ENCODE measurements at regions not wholly inside any gene's neighbourhood (a gene's known extent, or its start where the extent isn't known, plus 50 kb on each side); places are given as distances from the start of the nearest gene placed in this dataset.
"Not testable (repeated sequence)": the region's sequence is repeated elsewhere in the genome, so short reads cannot be mapped to it uniquely, and the experiment has no call there.

DNA sequence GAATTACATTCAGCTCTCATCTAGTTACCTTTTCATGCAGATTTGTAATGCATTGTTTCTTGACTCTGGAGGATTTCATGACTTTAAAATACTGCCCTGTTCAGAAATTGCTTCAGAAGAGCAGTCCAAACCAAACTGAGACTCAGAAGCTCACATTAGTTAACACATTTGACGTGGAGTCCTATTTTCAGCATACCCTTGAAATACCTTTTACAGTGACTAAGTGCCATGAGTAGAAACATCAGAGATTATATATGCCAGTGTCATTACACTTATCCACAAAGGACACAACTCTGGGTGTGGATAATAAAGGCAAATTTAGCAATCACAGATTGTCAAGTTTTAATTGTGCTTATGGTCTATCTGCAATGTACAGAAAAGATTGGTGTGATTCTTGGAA lies 459.6 kb downstream of the FRK start:
- Histone ChIP-seq H3K36me3 (ENCODE audit: control insufficient read depth, insufficient read depth, low read length) (no peaks in the 10 kb centered on the region), H3K27me3 (replicated peaks; ENCODE audit: control insufficient read depth, insufficient read depth, low read length) (no peaks in the 10 kb centered on the region), H3K4me3 (replicated peaks; ENCODE audit: low read depth, low read length) (no peak overlapping the region)
- no peak for DNase-seq (ENCODE audit: extremely low read depth, insufficient read length)
- TF ChIP-seq, protein P1, sequence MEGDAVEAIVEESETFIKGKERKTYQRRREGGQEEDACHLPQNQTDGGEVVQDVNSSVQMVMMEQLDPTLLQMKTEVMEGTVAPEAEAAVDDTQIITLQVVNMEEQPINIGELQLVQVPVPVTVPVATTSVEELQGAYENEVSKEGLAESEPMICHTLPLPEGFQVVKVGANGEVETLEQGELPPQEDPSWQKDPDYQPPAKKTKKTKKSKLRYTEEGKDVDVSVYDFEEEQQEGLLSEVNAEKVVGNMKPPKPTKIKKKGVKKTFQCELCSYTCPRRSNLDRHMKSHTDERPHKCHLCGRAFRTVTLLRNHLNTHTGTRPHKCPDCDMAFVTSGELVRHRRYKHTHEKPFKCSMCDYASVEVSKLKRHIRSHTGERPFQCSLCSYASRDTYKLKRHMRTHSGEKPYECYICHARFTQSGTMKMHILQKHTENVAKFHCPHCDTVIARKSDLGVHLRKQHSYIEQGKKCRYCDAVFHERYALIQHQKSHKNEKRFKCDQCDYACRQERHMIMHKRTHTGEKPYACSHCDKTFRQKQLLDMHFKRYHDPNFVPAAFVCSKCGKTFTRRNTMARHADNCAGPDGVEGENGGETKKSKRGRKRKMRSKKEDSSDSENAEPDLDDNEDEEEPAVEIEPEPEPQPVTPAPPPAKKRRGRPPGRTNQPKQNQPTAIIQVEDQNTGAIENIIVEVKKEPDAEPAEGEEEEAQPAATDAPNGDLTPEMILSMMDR (IDR thresholded peaks at IDR 0.05; ENCODE audit: insufficient read depth, low read length, poor library complexity, severe bottlenecking): no peak

DNA sequence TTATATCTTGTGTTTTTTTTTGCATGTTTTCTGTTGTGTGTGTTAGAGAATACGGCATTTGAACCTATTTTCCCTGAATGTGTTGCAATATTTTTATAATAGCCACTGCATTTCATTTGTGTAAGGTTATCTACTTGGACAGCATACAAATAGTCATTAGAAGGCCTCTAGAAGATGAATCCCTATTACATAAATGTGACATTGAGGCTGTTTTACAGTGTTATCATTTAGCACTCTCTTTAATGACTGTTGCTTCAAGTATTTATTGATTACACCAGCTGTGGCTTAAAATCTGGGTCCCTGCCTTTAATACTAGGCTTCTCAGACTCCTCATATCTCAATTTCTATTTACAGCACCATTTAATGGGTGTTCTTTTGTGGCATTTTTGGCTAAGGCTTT lies 465.8 kb downstream of the FRK start:
- TF ChIP-seq, protein P1 (IDR thresholded peaks at IDR 0.05; ENCODE audit: insufficient read depth, low read length, poor library complexity, severe bottlenecking): no peak

DNA sequence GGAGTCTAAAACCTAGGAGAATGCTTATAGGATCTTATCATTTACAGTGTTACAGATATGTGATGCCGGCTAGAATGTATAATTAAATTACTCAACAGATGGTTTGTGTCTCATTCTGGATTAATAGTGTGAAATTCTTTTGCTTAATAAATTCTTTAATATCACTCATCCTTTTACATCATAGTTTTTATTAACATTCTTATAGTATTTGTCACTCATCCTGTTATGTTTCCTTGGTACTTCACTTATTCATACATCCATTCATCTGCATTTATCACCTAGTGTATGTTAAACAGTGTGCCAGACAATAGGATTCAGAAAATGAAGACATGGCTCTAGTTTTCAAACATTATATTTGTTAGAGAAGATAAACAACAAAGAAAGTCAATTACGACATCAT lies 468.7 kb downstream of the FRK start:
- Histone ChIP-seq H3K27me3 (replicated peaks; ENCODE audit: control insufficient read depth, insufficient read depth, low read length) (no peaks in the 10 kb centered on the region), H3K4me3 (replicated peaks; ENCODE audit: low read depth, low read length) (no peak overlapping the region), H3K36me3 (ENCODE audit: control insufficient read depth, insufficient read depth, low read length) (no peaks in the 10 kb centered on the region)
- DNase-seq (ENCODE audit: extremely low read depth, insufficient read length): no peak
- TF ChIP-seq, protein P1 (IDR thresholded peaks at IDR 0.05; ENCODE audit: insufficient read depth, low read length, poor library complexity, severe bottlenecking): no peak

More for the DNA sequence above, 465.8 kb downstream of the FRK start:
- no peaks in the 10 kb centered on the region for H3K36me3 ChIP-seq (ENCODE audit: control insufficient read depth, insufficient read depth, low read length)
- no peak for DNase-seq (ENCODE audit: extremely low read depth, insufficient read length)
- H3K4me3 ChIP-seq (replicated peaks; ENCODE audit: low read depth, low read length): no peak overlapping the region
- H3K27me3 ChIP-seq (replicated peaks; ENCODE audit: control insufficient read depth, insufficient read depth, low read length): no peaks in the 10 kb centered on the region

DNA sequence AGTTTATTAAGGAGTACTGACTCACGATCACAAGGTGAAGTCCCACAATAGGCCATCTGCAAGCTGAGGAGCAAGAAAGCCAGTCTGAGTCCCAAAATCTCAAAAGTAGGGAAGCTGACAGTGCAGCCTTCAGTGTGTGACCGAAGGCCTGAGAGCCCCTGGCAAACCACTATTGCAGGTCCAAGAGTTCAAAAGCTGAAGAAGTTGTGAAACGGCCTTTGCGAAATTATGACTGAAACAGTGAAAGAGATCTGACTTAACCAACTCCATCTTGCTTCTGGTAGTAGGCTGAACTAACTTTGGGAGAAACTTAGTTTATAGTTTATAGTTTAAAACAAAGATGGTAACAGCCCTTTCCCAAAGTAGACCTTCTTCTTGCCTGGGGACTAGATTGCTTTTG lies 471.6 kb downstream of the FRK start:
- not testable (repeated sequence) for H3K36me3 ChIP-seq (ENCODE audit: control insufficient read depth, insufficient read depth, low read length); DNase-seq (ENCODE audit: extremely low read depth, insufficient read length); H3K27me3 ChIP-seq (replicated peaks; ENCODE audit: control insufficient read depth, insufficient read depth, low read length); H3K4me3 ChIP-seq (replicated peaks; ENCODE audit: low read depth, low read length)

DNA sequence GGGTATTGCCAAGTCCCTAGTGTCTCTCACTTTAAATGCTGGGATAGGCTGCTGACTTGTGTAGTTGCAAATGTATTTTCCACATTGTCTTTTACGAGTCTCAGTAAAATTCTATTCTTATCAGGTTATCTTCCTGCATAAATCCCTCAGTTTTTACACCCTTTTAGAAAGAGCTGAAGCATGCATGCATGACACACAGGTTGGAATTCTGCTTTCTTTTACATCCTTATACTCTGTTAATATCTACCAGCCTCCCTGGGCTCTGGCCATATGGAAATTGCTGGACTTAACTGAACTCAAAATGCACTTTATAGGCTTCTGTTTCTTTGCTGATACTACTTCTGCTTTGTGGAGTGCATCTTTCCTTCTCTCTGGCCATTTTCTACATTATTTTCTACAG lies 477.4 kb downstream of the FRK start:
- H3K36me3 ChIP-seq (ENCODE audit: control insufficient read depth, insufficient read depth, low read length): no peaks in the 10 kb centered on the region
- no peak for DNase-seq (ENCODE audit: extremely low read depth, insufficient read length)

DNA sequence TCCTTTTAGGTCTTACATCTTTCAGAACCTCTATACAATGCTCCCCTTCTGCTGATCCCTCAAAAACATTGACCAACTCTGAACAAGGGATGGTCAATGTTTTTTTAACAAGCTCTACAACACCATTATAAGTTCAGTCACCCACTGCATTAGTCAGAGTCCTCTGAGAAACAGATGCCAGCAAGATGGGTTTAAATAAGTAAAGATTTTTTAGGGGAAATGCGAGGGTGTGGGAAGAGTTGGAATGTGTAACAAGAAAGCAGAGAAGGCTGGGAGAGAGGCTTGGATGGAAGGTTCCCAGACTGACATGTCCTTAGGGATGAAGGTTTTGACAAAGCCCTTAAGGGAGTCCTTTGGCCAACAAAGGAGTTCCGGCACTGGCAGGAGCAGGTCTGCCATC lies 478.3 kb downstream of the FRK start:
- no peak for DNase-seq (ENCODE audit: extremely low read depth, insufficient read length)
- Histone ChIP-seq H3K4me3 (replicated peaks; ENCODE audit: low read depth, low read length) (no peak overlapping the region), H3K36me3 (ENCODE audit: control insufficient read depth, insufficient read depth, low read length) (no peaks in the 10 kb centered on the region), H3K27me3 (replicated peaks; ENCODE audit: control insufficient read depth, insufficient read depth, low read length) (no peaks in the 10 kb centered on the region)
- TF ChIP-seq, protein P1 (IDR thresholded peaks at IDR 0.05; ENCODE audit: insufficient read depth, low read length, poor library complexity, severe bottlenecking): no peak

More for the DNA sequence above, 477.4 kb downstream of the FRK start:
- TF ChIP-seq, protein P1 (IDR thresholded peaks at IDR 0.05; ENCODE audit: insufficient read depth, low read length, poor library complexity, severe bottlenecking): no peak
- H3K27me3 ChIP-seq (replicated peaks; ENCODE audit: control insufficient read depth, insufficient read depth, low read length): no peaks in the 10 kb centered on the region
- H3K4me3 ChIP-seq (replicated peaks; ENCODE audit: low read depth, low read length): no peak overlapping the region

DNA sequence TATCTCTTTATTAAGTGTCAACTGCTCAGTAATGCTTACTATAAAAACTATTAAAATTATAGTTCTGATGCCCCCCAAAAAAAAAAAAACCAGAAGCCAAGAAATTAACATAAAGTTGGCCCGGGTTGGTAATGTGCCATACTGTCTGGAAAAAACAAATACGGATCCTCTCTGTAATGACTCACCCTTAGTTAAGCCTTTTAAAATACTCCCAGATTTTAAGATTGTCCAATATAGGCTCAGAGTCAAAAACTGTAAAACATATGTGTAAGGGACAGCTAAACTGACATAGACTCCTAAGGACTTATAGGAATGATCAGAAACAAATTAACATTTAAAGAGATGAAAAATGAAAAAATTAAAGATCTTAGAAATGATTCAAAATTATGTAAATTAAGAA lies 481.1 kb downstream of the FRK start:
- not testable (repeated sequence) for H3K4me3 ChIP-seq (replicated peaks; ENCODE audit: low read depth, low read length); H3K27me3 ChIP-seq (replicated peaks; ENCODE audit: control insufficient read depth, insufficient read depth, low read length); H3K36me3 ChIP-seq (ENCODE audit: control insufficient read depth, insufficient read depth, low read length); DNase-seq (ENCODE audit: extremely low read depth, insufficient read length)
